SK-N-MC (cell line): ENCODE measurements at regions not wholly inside any gene's neighbourhood (a gene's known extent, or its start where the extent isn't known, plus 50 kb on each side); places are given as distances from the start of the nearest gene placed in this dataset.

ENCODE experiments used
- EZH2 ChIP-seq: fragments of 200-600 bp; sonication (generic); IDR thresholded peaks from one replicate; pipeline ENCODE4 v1.6.1; 2017; ENCODE audit warnings: antibody characterized with exemption
- FOXP2 ChIP-seq: optimal IDR thresholded peaks from 2 replicates; pipeline ENCODE3; 2011; ENCODE audit warnings: mild to moderate bottlenecking, moderate library complexity; ENCODE audit not compliant: insufficient read depth; ENCODE audit errors: extremely low read length, control extremely low read depth
- POLR2AphosphoS5 ChIP-seq: IDR thresholded peaks from 2 replicates; pipeline ENCODE4 v1.6.1; 2012; ENCODE audit warnings: mild to moderate bottlenecking, low read depth, low read length, borderline replicate concordance

- no peak for TF ChIP-seq EZH2
- no peak for TF ChIP-seq POLR2AphosphoS5
- TF ChIP-seq FOXP2: no peak
Measured at GRCh38 chr16:26667307-26667706, 399.4 kb upstream of the C16orf82 start.
